ENCODE measurements at regions not wholly inside any gene's neighbourhood (a gene's known extent, or its start where the extent isn't known, plus 50 kb on each side); places are given as distances from the start of the nearest gene placed in this dataset.

- no peak overlapping the region for H3K9ac ChIP-seq (replicated peaks; ENCODE audit: extremely low read depth, insufficient read depth, low read length)
- no peaks in the 10 kb centered on the region for H4K20me1 ChIP-seq (replicated peaks; ENCODE audit: control insufficient read depth, extremely low read depth, insufficient read depth, low read length)
- dilution Hi-C loops (cut with MboI; ENCODE audit: extremely low pct_ligation_motif_present, low sequenced_read_pairs) (no loop called here), intact Hi-C loops (cut with micrococcal nuclease) (no loop called here)
- no peak overlapping the region for H3K4me3 ChIP-seq (replicated peaks in 1 of 3; ENCODE audit: insufficient read depth in 1 of 3, low read depth in 1 of 3, low read length in 3 of 3)
- H3K4me1 ChIP-seq (ENCODE audit: control insufficient read depth, extremely low read depth, insufficient read depth, low read length): no peaks in the 10 kb centered on the region
- ChIA-PET CTCF (no interaction called here), POLR2A (no interaction called here)
- H3K9me3 ChIP-seq (replicated peaks; ENCODE audit: control insufficient read depth, insufficient read depth, low read length): no peaks in the 10 kb centered on the region
- H3K9me1 ChIP-seq (replicated peaks; ENCODE audit: control insufficient read depth, extremely low read depth, insufficient read depth, low read length): no peaks in the 10 kb centered on the region
- no peak overlapping the region for H2AFZ ChIP-seq (ENCODE audit: low read depth, low read length)
- FAIRE-seq (no peak), DNase-seq (ENCODE audit: low read depth, low spot score) (no peak)
- no peaks in the 10 kb centered on the region for H3K27me3 ChIP-seq (ENCODE audit: control insufficient read depth in 2 of 2, insufficient read depth in 2 of 2, low read length in 2 of 2)
- no TSS peak for BruUV-seq (replicated peaks)
- no peaks in the 10 kb centered on the region for H3K79me2 ChIP-seq (ENCODE audit: control insufficient read depth, insufficient read depth, low read length)
- TF ChIP-seq POLR2A (IDR thresholded peaks at IDR 0.05; ENCODE audit: low read depth, low read length): no peak
- no peak for TF ChIP-seq EZH2 (IDR thresholded peaks at IDR 0.05; ENCODE audit: borderline replicate concordance, low read depth, low read length, severe bottlenecking)
- TF ChIP-seq GATA2 (IDR thresholded peaks at IDR 0.05; ENCODE audit: insufficient read depth, insufficient read length, low read depth, low read length): no peak
- no peak for TF ChIP-seq FOS (IDR thresholded peaks at IDR 0.05; ENCODE audit: borderline replicate concordance, insufficient read depth, low read length)
- TF ChIP-seq JUN (IDR thresholded peaks at IDR 0.05; ENCODE audit: borderline replicate concordance, insufficient read depth, insufficient read length, low read depth): no peak
- no peak for TF ChIP-seq CTCF (IDR thresholded peaks at IDR 0.05; ENCODE audit: extremely low read depth in 1 of 2, insufficient read depth in 1 of 2, low read depth in 1 of 2, low read length in 2 of 2)
- no peak for TF ChIP-seq POLR2AphosphoS5 (IDR thresholded peaks at IDR 0.05; ENCODE audit: insufficient read depth, low read depth, low read length)
- TF ChIP-seq MYC (IDR thresholded peaks at IDR 0.05; ENCODE audit: low read depth, low read length): no peak
- no peak for TF ChIP-seq MAX (IDR thresholded peaks at IDR 0.05; ENCODE audit: insufficient read depth, insufficient read length)
- no peaks in the 10 kb centered on the region for H3K36me3 ChIP-seq (ENCODE audit: control insufficient read depth in 2 of 2, extremely low read depth in 1 of 2, insufficient read depth in 2 of 2, low read length in 2 of 2)
- H3K27ac ChIP-seq (ENCODE audit: insufficient read depth, low read depth, low read length): no peak overlapping the region
- H3K4me2 ChIP-seq (ENCODE audit: insufficient read depth, low read length): no peak overlapping the region
Measured at GRCh38 chr3:4001976-4002375, 202.7 kb downstream of the LRRN1 start.
